ENCODE measurements at regions not wholly inside any gene's neighbourhood (a gene's known extent, or its start where the extent isn't known, plus 50 kb on each side); places are given as distances from the start of the nearest gene placed in this dataset.

GRCh38 chr2:19733951-19734425 is 167.8 kb downstream of the TTC32 start:
- no peak for TF ChIP-seq CTCF (conservative IDR thresholded peaks at IDR 0.05; ENCODE audit: low read depth, low read length)
- TF ChIP-seq EZH2 (IDR thresholded peaks at IDR 0.05; ENCODE audit: borderline replicate concordance, low read depth, low read length, poor library complexity, severe bottlenecking) = no peak
